GM12872 (cell line): ENCODE measurements at regions not wholly inside any gene's neighbourhood (a gene's known extent, or its start where the extent isn't known, plus 50 kb on each side); places are given as distances from the start of the nearest gene placed in this dataset.

Source experiments
- TF ChIP-seq, protein P1 (sequence below): IDR thresholded peaks from 3 replicates; pipeline ENCODE4 v1.5.1; 2011; ENCODE audit warnings: low read depth, mild to moderate bottlenecking, low read length, moderate library complexity; ENCODE audit not compliant: insufficient read depth

DNA sequence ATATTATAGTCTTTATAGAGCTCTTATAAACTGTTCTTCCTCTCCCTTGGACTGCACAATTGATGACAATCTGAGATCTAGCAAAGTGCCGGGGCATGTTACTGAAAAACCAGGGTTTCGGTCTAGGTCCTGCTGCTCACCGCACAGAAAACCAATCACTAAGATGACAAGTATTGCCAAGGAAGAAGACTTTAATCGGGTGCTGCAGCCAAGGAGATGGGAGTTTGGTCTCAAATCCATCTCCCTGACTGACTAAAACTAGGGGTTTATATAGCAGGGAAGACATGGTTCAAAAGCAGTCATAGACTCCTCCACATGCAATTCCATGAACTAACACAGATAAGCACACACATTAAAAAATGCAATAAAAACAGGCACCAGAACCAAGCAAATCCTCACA lies 390.6 kb downstream of the NFIB start:
- TF ChIP-seq, protein P1, sequence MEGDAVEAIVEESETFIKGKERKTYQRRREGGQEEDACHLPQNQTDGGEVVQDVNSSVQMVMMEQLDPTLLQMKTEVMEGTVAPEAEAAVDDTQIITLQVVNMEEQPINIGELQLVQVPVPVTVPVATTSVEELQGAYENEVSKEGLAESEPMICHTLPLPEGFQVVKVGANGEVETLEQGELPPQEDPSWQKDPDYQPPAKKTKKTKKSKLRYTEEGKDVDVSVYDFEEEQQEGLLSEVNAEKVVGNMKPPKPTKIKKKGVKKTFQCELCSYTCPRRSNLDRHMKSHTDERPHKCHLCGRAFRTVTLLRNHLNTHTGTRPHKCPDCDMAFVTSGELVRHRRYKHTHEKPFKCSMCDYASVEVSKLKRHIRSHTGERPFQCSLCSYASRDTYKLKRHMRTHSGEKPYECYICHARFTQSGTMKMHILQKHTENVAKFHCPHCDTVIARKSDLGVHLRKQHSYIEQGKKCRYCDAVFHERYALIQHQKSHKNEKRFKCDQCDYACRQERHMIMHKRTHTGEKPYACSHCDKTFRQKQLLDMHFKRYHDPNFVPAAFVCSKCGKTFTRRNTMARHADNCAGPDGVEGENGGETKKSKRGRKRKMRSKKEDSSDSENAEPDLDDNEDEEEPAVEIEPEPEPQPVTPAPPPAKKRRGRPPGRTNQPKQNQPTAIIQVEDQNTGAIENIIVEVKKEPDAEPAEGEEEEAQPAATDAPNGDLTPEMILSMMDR, result no peak

DNA sequence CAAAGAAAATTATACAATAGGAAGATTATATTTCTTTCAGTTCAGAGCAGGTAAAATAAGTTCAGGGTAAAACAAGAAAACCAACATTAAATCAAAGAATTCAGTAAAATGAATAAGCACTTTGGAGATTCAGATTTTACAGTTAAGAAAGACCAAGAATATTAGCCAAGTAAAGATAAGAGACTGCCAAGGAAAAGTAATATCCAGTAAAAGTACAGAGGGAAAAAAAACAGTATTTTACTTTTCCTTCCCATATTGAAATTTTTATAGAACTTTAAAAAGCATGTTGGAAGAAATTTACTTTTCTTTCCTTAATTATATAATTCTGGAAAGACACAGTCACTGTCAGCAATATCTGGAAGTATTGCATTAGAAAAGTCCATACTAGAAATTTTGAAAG lies 393.4 kb downstream of the NFIB start:
- TF ChIP-seq, protein P1, result no peak

DNA sequence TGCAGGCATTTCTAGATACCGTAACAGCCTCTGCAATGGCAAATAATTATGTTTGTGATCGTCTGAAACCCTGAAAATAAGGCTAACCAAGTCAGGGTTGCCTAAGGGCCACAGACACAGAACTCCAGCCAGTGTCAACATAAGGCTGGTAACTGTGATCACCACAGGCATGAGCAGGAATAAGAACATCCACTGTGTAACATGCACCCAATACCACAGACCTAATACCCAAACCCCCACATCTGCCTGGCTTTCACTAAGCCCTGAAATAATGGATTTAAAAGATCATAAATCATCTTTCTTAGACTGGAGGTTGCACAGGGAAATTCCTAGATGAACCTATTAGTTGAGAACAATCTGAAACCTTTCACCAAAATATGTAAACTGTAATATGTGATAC lies 394.5 kb downstream of the NFIB start:
- TF ChIP-seq, protein P1, result no peak

DNA sequence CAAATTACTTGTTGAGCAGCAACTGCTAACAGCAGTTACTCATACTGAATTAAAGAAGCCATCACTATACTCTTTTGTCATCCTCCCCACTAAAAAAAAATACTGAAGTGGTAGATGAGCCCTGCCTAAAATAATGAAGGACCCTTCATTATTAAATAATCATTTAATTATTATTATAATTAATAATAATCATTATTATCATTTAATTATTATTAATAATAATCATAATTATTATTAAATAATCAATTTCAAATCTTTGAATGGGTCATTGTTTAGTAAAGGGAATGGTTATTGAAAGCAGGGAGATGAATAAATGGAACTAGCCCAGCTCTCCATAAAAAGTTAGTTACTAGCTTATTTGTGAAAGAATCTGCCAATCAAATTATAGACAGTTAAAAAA lies 396.4 kb downstream of the NFIB start:
- TF ChIP-seq, protein P1, result no peak

DNA sequence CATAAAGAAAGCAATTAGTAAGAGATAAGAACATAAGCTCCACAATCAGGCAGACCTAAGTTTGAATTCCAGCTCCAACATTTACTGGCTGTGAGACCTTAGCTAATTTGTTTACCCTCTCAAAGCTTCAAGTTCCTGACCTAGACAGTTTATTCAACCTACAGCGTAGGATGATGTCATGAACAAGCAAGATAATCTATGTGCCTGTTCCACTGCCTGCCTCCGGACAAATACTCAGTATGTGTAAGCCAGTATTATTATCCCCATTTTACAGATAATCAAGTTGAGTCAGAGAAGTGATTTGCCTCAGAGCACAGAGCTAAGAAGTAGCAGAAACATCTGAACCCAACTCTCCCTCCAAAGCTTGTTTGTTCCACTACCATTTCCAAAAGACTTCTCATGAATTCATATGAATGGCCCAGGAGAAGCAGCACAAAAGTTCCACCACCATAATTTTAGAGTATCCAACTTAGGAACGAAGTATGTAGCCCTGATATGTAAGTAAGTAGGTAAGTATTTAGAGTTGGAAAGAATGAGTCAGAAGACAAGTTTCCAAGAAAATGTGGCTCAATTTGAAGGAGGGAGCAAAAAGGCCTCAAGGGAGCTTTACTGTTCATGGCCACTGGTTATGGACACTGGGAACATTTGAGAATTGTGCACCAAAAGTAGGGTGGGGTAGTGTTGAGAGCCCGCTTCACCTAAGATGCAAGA lies 398.2 kb downstream of the NFIB start:
- TF ChIP-seq, protein P1, result no peak

DNA sequence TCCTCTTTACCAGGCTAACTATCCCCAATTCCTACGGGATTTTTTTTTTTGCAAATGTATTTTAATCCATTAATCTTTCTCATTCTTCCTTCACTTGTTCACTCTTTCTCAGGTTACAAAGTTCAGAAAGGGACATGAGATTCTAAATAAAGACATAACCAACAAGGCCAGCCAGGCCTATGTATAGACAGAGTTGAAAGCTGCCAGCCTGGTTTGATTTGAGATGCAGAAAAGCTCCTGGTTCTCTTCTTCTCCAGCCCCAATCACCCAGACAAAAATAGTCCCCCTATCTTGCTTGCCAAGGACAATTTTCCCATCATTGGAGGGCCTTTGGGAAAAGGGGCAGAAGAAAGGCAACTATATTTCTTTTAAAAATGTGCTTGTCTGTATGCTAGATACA lies 398.8 kb downstream of the NFIB start:
- TF ChIP-seq, protein P1, result no peak

DNA sequence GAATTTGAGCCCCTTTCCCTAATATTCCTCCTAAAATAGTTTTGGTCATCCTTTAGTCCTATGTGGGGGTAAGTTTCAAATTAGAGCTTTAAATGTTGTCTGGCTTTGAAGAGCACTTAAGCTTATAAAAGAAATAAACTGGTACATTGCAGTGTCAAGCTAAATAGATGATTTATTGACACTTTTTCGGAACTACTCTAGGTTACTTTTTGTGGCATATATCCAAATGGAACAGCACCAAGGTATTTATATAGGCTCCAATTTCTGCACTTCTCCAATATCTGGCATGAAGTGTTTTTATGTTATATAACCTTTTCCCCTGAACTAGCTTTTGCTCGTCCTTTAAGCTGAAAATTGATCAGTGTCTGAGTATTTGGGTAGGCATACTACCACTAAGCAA lies 402.5 kb downstream of the NFIB start:
- TF ChIP-seq, protein P1, result no peak
